IMR-90 (cell line): ENCODE measurements at regions not wholly inside any gene's neighbourhood (a gene's known extent, or its start where the extent isn't known, plus 50 kb on each side); places are given as distances from the start of the nearest gene placed in this dataset.

Experiments used
- ATAC-seq: fragments of 200-7000 bp; cut with Tn5 transposase; 2 replicates; pipeline ENCODE4 v1.9.1; 2020; ENCODE audit warnings: low read depth, mild to moderate bottlenecking, moderate library complexity
- BruUV-seq: library from RNA; stranded (reverse); fragments of 400-500 nt; replicated peaks from 2 replicates; lab custom pipeline; 2021; lab: Mats Ljungman, UMichigan
- CTCF ChIA-PET: fragments of 300-600 bp; formaldehyde crosslinking; extraction: SDS; loops from one replicate; lab custom pipeline; 2021; ENCODE audit warnings: antibody characterized with exemption; lab: Yijun Ruan, JAX
- POLR2A ChIA-PET: fragments of 300-600 bp; sonication (Branson Sonifier 250); formaldehyde crosslinking; loops from one replicate; lab custom pipeline; 2022; ENCODE audit warnings: antibody characterized with exemption; ENCODE audit not compliant: unreplicated experiment; lab: Charles Lee
- DNase-seq: peaks from one replicate; pipeline ENCODE4 v3.0.0; 2013
- H2AFZ ChIP-seq: replicated peaks from 2 replicates; pipeline ENCODE3; 2013; ENCODE audit warnings: low read length, mild to moderate bottlenecking; ENCODE audit not compliant: poor library complexity
- H2AK5ac ChIP-seq: 2 replicates; pipeline ENCODE4 v1.6.1; 2013; ENCODE audit warnings: low read depth, low read length, inconsistent platforms
- H2AK9ac ChIP-seq: replicated peaks from 2 replicates; pipeline ENCODE3; 2013; ENCODE audit warnings: mild to moderate bottlenecking, low read depth, low read length, moderate library complexity; ENCODE audit not compliant: poor library complexity
- H2BK120ac ChIP-seq: 2 replicates; pipeline ENCODE4 v1.6.1; 2013; ENCODE audit warnings: low read depth, low read length, inconsistent platforms
- H2BK15ac ChIP-seq: 3 replicates; pipeline ENCODE4 v1.6.1; 2013; ENCODE audit warnings: low read depth, low read length, inconsistent platforms
- H2BK20ac ChIP-seq: 2 replicates; pipeline ENCODE4 v1.6.1; 2013; ENCODE audit warnings: low read depth, mild to moderate bottlenecking, inconsistent platforms, low read length, moderate library complexity
- H2BK5ac ChIP-seq: 2 replicates; pipeline ENCODE4 v1.6.1; 2013; ENCODE audit warnings: mild to moderate bottlenecking, low read depth, low read length, inconsistent platforms; ENCODE audit not compliant: poor library complexity, severe bottlenecking
- H3K14ac ChIP-seq: replicated peaks from 2 replicates; pipeline ENCODE4 v1.6.1; 2013; ENCODE audit warnings: low read depth, low read length, inconsistent platforms
- H3K18ac ChIP-seq: 2 replicates; pipeline ENCODE4 v1.6.1; 2013; ENCODE audit warnings: low read depth, low read length, control low read depth
- H3K23ac ChIP-seq: 2 replicates; pipeline ENCODE4 v1.6.1; 2013; ENCODE audit warnings: low read depth, low read length, inconsistent platforms
- H3K27ac ChIP-seq: 2 replicates; pipeline ENCODE4 v1.5.1; 2013; ENCODE audit warnings: mild to moderate bottlenecking, control low read depth, low read length; ENCODE audit not compliant: insufficient read depth
- H3K27me3 ChIP-seq: 2 replicates; pipeline ENCODE4 v1.6.1; 2013; ENCODE audit warnings: low read length; ENCODE audit not compliant: control insufficient read depth, insufficient read depth
- H3K36me3 ChIP-seq: 2 replicates; pipeline ENCODE4 v1.6.1; 2013; ENCODE audit warnings: low read length, mixed read lengths; ENCODE audit not compliant: control insufficient read depth, insufficient read depth
- H3K4ac ChIP-seq: 2 replicates; pipeline ENCODE4 v1.6.1; 2013; ENCODE audit warnings: low read depth, low read length, inconsistent platforms
- H3K4me1 ChIP-seq: 2 replicates; pipeline ENCODE4 v1.6.1; 2013; ENCODE audit warnings: low read length, mixed read lengths; ENCODE audit not compliant: control insufficient read depth, insufficient read depth
- H3K4me2 ChIP-seq: 2 replicates; pipeline ENCODE4 v1.6.1; 2013; ENCODE audit warnings: low read depth, mild to moderate bottlenecking, control low read depth, low read length, moderate library complexity
- H3K4me3 ChIP-seq: 2 replicates; pipeline ENCODE4 v1.5.1; 2013; ENCODE audit warnings: low read depth, mild to moderate bottlenecking, control low read depth, low read length, moderate library complexity; ENCODE audit not compliant: insufficient read depth
- H3K56ac ChIP-seq: 2 replicates; pipeline ENCODE4 v1.6.1; 2013; ENCODE audit warnings: low read length, inconsistent platforms; ENCODE audit not compliant: insufficient read depth; ENCODE audit errors: extremely low read depth
- H3K79me1 ChIP-seq, 2 experiments: 2 replicates each; pipeline ENCODE4 v1.6.1; 2013; ENCODE audit warnings: low read length in 2 of 2, inconsistent platforms in 1 of 2, low read depth in 1 of 2
- H3K9ac ChIP-seq: 2 replicates; pipeline ENCODE4 v1.6.1; 2013; ENCODE audit warnings: low read depth, low read length, control low read depth
- H3K9me1 ChIP-seq: 2 replicates; pipeline ENCODE4 v1.6.1; 2013; ENCODE audit warnings: low read length, inconsistent platforms; ENCODE audit not compliant: insufficient read depth
- H3K9me3 ChIP-seq: 2 replicates; pipeline ENCODE4 v1.6.1; 2013; ENCODE audit warnings: low read length; ENCODE audit not compliant: control insufficient read depth, insufficient read depth
- H4K20me1 ChIP-seq: 2 replicates; pipeline ENCODE4 v1.6.1; 2013; ENCODE audit warnings: low read length, inconsistent platforms; ENCODE audit not compliant: insufficient read depth
- H4K5ac ChIP-seq: 2 replicates; pipeline ENCODE4 v1.6.1; 2013; ENCODE audit warnings: mild to moderate bottlenecking, low read depth, low read length, control low read depth
- H4K8ac ChIP-seq, 2 experiments: 2 replicates each; pipeline ENCODE4 v1.6.1; 2013; ENCODE audit warnings: low read depth in 2 of 2, low read length in 2 of 2, control low read depth in 1 of 2, inconsistent platforms in 1 of 2
- H4K91ac ChIP-seq: 2 replicates; pipeline ENCODE4 v1.6.1; 2013; ENCODE audit warnings: low read depth, low read length, inconsistent platforms; ENCODE audit not compliant: insufficient read depth
- BHLHE40 ChIP-seq: fragments of 150-350 bp; IDR thresholded peaks from 2 replicates; pipeline ENCODE4 v1.6.1; 2016; ENCODE audit warnings: mild to moderate bottlenecking, low read depth, low read length
- CEBPB ChIP-seq: IDR thresholded peaks from 2 replicates; pipeline ENCODE4 v1.6.1; 2012; ENCODE audit warnings: low read depth, low read length, improper control_type of control experiment
- CHD1 ChIP-seq: IDR thresholded peaks from 2 replicates; pipeline ENCODE4 v1.6.1; 2012; ENCODE audit warnings: low read depth, low read length, improper control_type of control experiment
- NFE2L2 ChIP-seq: fragments of 150-350 bp; IDR thresholded peaks from 2 replicates; pipeline ENCODE4 v1.6.1; 2016; ENCODE audit warnings: low read depth, mild to moderate bottlenecking, low read length
- SMC3 ChIP-seq: fragments of 150-350 bp; IDR thresholded peaks from 2 replicates; pipeline ENCODE4 v1.6.1; 2016; ENCODE audit warnings: low read depth, mild to moderate bottlenecking, antibody characterized with exemption, low read length, moderate library complexity
- WGBS, 2 experiments: methylation state at CpG; one replicate each; pipeline versions ENCODE4 v1.1.5 to v1.1.7; 2013; ENCODE audit warnings: missing lambda C conversion rate in 2 of 2; ENCODE audit not compliant: insufficient read length in 1 of 2; ENCODE audit errors: extremely low coverage in 2 of 2; 5-methylcytosine and 5-hydroxymethylcytosine counted together
- dilution Hi-C: fragments of 300-500 bp; cut with HindIII; formaldehyde crosslinking; loops from one replicate; pipeline ENCODE4 v1.14.3; 2018; ENCODE audit warnings: low sequenced_read_pairs; ENCODE audit not compliant: unreplicated experiment
- in situ Hi-C: fragments of 300-500 bp; cut with MboI; formaldehyde crosslinking; loops from 3 replicates; pipeline ENCODE4 v1.14.3; 2019; ENCODE audit warnings: low sequenced_read_pairs, inconsistent platforms, mixed read lengths
- intact Hi-C: fragments of 100-400 bp; cut with micrococcal nuclease; formaldehyde crosslinking; loops from 2 replicates; pipeline ENCODE4 v1.10.0; 2022
- TF ChIP-seq, protein P1 (sequence below): fragments of 150-350 bp; IDR thresholded peaks from 2 replicates; pipeline ENCODE4 v1.6.1; 2016; ENCODE audit warnings: low read depth, mild to moderate bottlenecking, low read length, moderate library complexity, borderline replicate concordance
- TF ChIP-seq, protein P2 (sequence below): fragments of 150-350 bp; IDR thresholded peaks from 2 replicates; pipeline ENCODE4 v1.6.1; 2017; ENCODE audit warnings: mild to moderate bottlenecking, antibody characterized with exemption, low read length, low read depth

DNA sequence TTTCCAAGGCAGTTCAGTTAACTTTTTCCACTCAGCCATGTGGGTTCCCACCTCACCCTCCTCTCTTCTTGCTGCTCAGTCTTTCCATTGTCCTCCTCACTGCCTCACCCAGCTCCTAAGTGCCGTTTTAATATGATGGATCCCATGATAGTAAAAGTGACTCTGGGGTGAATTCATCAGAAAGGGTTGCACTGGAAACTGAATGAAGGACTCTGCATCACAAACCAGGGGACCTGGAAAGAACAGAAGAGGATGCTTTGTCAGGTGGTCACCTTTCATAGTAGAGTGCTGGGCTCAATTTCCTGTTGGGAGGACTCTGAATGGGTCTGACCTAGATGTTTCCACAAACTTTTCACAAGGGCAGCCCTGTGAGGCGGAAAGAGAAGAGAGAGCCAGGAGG, 67.8 kb upstream of the SLC8A3 start:
- Histone ChIP-seq H3K23ac (no peak overlapping the region), H3K4me1 (no peaks in the 10 kb centered on the region), H3K79me1 (no peaks in the 10 kb centered on the region), H2AK5ac (no peak overlapping the region), H4K91ac (no peak overlapping the region), H3K9ac (no peak overlapping the region), H3K9me3 (0 out of 2 replicates have a peak, but pooled peaks cover 2% of the 10 kb centered on the region), H3K56ac (no peak overlapping the region), H2AK9ac (no peak overlapping the region), H3K18ac (no peak overlapping the region), H2BK120ac (no peak overlapping the region), H3K14ac (no peak overlapping the region), H3K4me2 (no peak overlapping the region), H4K5ac (no peak overlapping the region), H3K4ac (no peak overlapping the region), H4K8ac (no peak overlapping the region), H3K4me3 (no peak overlapping the region), H2AFZ (no peak overlapping the region), H3K27ac (no peak overlapping the region), H2BK15ac (no peak overlapping the region), H4K20me1 (no peaks in the 10 kb centered on the region), H2BK20ac (no peak overlapping the region), H3K27me3 (peaks cover 8% of the 10 kb centered on the region), H3K36me3 (no peaks in the 10 kb centered on the region), H2BK5ac (no peak overlapping the region), H3K9me1 (no peaks in the 10 kb centered on the region)
- ChIA-PET POLR2A (no interaction called here), CTCF (no interaction called here)
- no peak for TF ChIP-seq CEBPB
- TF ChIP-seq CHD1: no peak
- TF ChIP-seq, protein P1, sequence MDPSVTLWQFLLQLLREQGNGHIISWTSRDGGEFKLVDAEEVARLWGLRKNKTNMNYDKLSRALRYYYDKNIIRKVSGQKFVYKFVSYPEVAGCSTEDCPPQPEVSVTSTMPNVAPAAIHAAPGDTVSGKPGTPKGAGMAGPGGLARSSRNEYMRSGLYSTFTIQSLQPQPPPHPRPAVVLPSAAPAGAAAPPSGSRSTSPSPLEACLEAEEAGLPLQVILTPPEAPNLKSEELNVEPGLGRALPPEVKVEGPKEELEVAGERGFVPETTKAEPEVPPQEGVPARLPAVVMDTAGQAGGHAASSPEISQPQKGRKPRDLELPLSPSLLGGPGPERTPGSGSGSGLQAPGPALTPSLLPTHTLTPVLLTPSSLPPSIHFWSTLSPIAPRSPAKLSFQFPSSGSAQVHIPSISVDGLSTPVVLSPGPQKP: no peak
- TF ChIP-seq, protein P2, sequence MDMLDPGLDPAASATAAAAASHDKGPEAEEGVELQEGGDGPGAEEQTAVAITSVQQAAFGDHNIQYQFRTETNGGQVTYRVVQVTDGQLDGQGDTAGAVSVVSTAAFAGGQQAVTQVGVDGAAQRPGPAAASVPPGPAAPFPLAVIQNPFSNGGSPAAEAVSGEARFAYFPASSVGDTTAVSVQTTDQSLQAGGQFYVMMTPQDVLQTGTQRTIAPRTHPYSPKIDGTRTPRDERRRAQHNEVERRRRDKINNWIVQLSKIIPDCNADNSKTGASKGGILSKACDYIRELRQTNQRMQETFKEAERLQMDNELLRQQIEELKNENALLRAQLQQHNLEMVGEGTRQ: no peak
- TF ChIP-seq SMC3: no peak
- TF ChIP-seq NFE2L2: no peak
- TF ChIP-seq BHLHE40: no peak
- BruUV-seq: no TSS peak
- dilution Hi-C loops: no loop called here
- intact Hi-C loops: no loop called here
- no peak for DNase-seq
- in situ Hi-C loops: no loop called here
- ATAC-seq: no peak
- WGBS, 2 experiments: 0% methylated on average over 1 of the region's 2 CpGs; no CpG with 5 or more reads in 1 of the 2 experiments
